GM10266 (cell line): ENCODE measurements at regions not wholly inside any gene's neighbourhood (a gene's known extent, or its start where the extent isn't known, plus 50 kb on each side); places are given as distances from the start of the nearest gene placed in this dataset.

Experiments used
- DNase-seq: peaks from one replicate; pipeline ENCODE4 v3.0.0; 2012; ENCODE audit errors: extremely low spot score
- CTCF ChIP-seq: IDR thresholded peaks from 2 replicates; pipeline ENCODE4 v1.5.1; 2012; ENCODE audit warnings: mild to moderate bottlenecking, low read depth; ENCODE audit not compliant: control insufficient read depth, insufficient read depth; ENCODE audit errors: missing control alignments

- no peak for DNase-seq
- TF ChIP-seq CTCF = no peak
Observed at GRCh38 chr2:82652117-82652516, 1807.0 kb downstream of the SUCLG1 start.

GRCh38 chr2:82650038-82650437 is 1809.0 kb downstream of the SUCLG1 start:
- DNase-seq = no peak
- TF ChIP-seq CTCF = no peak

- DNase-seq = no peak
- no peak for TF ChIP-seq CTCF
Observed at GRCh38 chr2:82641598-82642180, 1817.4 kb downstream of the SUCLG1 start.

GRCh38 chr2:82636402-82637020 is 1822.6 kb downstream of the SUCLG1 start:
- TF ChIP-seq CTCF = no peak
- no peak for DNase-seq

- no peak for DNase-seq
- TF ChIP-seq CTCF = no peak
Observed at GRCh38 chr2:82599021-82599420, 1860.1 kb downstream of the SUCLG1 start.

- no peak for TF ChIP-seq CTCF
Observed at GRCh38 chr2:82596581-82596980, 1862.5 kb downstream of the SUCLG1 start.

GRCh38 chr2:82591718-82592117 is 1867.4 kb downstream of the SUCLG1 start:
- no peak for DNase-seq
- no peak for TF ChIP-seq CTCF

More at GRCh38 chr2:82596581-82596980, 1862.5 kb downstream of the SUCLG1 start:
- no peak for DNase-seq
